Fibroblast of the aortic adventitia (primary cell): ENCODE measurements at regions not wholly inside any gene's neighbourhood (a gene's known extent, or its start where the extent isn't known, plus 50 kb on each side); places are given as distances from the start of the nearest gene placed in this dataset.

Experiments
- DNase-seq: peaks from one replicate; pipeline ENCODE4 v3.0.0-alpha.2; 2010; ENCODE audit warnings: low read depth
- H3K4me3 ChIP-seq: 2 replicates; pipeline ENCODE4 v1.5.1; 2011; ENCODE audit warnings: low read depth, mild to moderate bottlenecking, control low read depth, low read length, moderate library complexity
- CTCF ChIP-seq: IDR thresholded peaks from 2 replicates; pipeline ENCODE4 v1.5.1; 2011; ENCODE audit warnings: mild to moderate bottlenecking, low read length, control low read depth, inconsistent platforms; ENCODE audit not compliant: insufficient read depth

GRCh38 chr5:82850393-82850792, 226.8 kb downstream of the TMEM167A start:
- TF ChIP-seq CTCF, result no peak
- no peak overlapping the region for H3K4me3 ChIP-seq
- no peak for DNase-seq

GRCh38 chr5:82849885-82850284, 227.3 kb downstream of the TMEM167A start:
- no peak overlapping the region for H3K4me3 ChIP-seq
- no peak for TF ChIP-seq CTCF

GRCh38 chr5:82847562-82847961, 229.6 kb downstream of the TMEM167A start:
- no peak for TF ChIP-seq CTCF
- H3K4me3 ChIP-seq, result no peak overlapping the region
- DNase-seq, result no peak

More at GRCh38 chr5:82849885-82850284, 227.3 kb downstream of the TMEM167A start:
- no peak for DNase-seq

- TF ChIP-seq CTCF, result no peak
- no peak for DNase-seq
- no peak overlapping the region for H3K4me3 ChIP-seq
Observed at GRCh38 chr5:82839881-82840280, 237.3 kb downstream of the TMEM167A start.

- no peak overlapping the region for H3K4me3 ChIP-seq
- no peak for DNase-seq
- no peak for TF ChIP-seq CTCF
Observed at GRCh38 chr5:82835488-82835887, 241.7 kb downstream of the TMEM167A start.

GRCh38 chr5:82834151-82834550, 243.0 kb downstream of the TMEM167A start:
- no peak for DNase-seq
- no peak for TF ChIP-seq CTCF
- no peak overlapping the region for H3K4me3 ChIP-seq

- no peak for DNase-seq
- no peak for TF ChIP-seq CTCF
Observed at GRCh38 chr5:82833277-82833676, 243.9 kb downstream of the TMEM167A start.

More at GRCh38 chr5:82833277-82833676, 243.9 kb downstream of the TMEM167A start:
- H3K4me3 ChIP-seq, result no peak overlapping the region
